OCI-LY7 (cell line): ENCODE measurements at regions not wholly inside any gene's neighbourhood (a gene's known extent, or its start where the extent isn't known, plus 50 kb on each side); places are given as distances from the start of the nearest gene placed in this dataset.

Source experiments
- CTCF ChIP-seq: fragments of 200-600 bp; sonication (generic); conservative IDR thresholded peaks from 2 replicates; pipeline ENCODE4 v1.5.1; 2014; ENCODE audit warnings: mild to moderate bottlenecking, antibody characterized with exemption, low read length, moderate library complexity, mixed read lengths
- EZH2phosphoT487 ChIP-seq: fragments of 200-600 bp; sonication (generic); IDR thresholded peaks from 2 replicates; pipeline ENCODE4 v1.6.1; 2018; ENCODE audit warnings: low read depth, borderline replicate concordance, mild to moderate bottlenecking, mixed run types, antibody characterized with exemption, low read length, moderate library complexity, mixed read lengths

DNA sequence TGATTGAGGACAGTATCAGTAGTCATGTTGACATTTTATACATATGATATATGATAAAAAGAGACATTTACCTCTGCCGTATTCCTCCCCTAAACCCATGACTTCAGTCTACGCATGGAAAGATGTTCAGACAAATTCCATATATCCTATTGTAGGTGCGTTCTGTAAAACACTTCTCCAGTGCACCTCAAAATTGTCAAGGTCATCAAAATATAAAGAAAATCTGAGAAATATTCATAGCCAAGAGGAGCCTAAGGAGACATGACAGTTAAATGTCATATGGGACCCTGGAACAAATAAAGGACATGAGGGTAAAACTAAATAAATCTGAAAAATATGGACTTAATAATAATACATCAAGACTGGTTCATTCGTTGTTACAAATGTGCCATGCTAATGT lies 71.5 kb downstream of the CCER1 start:
- no peak for TF ChIP-seq CTCF
- TF ChIP-seq EZH2phosphoT487 = no peak
